ENCODE measurements at regions not wholly inside any gene's neighbourhood (a gene's known extent, or its start where the extent isn't known, plus 50 kb on each side); places are given as distances from the start of the nearest gene placed in this dataset.

- H3K9me3 ChIP-seq: no peaks in the 10 kb centered on the region
- 31% methylated on average over 4 of the region's 4 CpGs for WGBS (ENCODE audit: low lambda C conversion rate)
- ChIA-PET CTCF (no interaction called here), POLR2A (no interaction called here)
- no peak overlapping the region for H3K27ac ChIP-seq (ENCODE audit: low read depth in 2 of 2, low read length in 1 of 2)
- H4K20me1 ChIP-seq (ENCODE audit: insufficient read depth): no peaks in the 10 kb centered on the region
- no peaks in the 10 kb centered on the region for H3F3A ChIP-seq (replicated peaks; ENCODE audit: insufficient read depth)
- H3K36me3 ChIP-seq (replicated peaks in 1 of 2; ENCODE audit: control insufficient read depth in 1 of 2, insufficient read depth in 2 of 2, low read length in 1 of 2): no peaks in the 10 kb centered on the region
- H3K4me2 ChIP-seq: no peak overlapping the region
- no peaks in the 10 kb centered on the region for H3K9me2 ChIP-seq
- H3K9ac ChIP-seq: no peak overlapping the region
- H3K79me2 ChIP-seq (ENCODE audit: insufficient read depth): no peaks in the 10 kb centered on the region
- H3K27me3 ChIP-seq (ENCODE audit: insufficient read depth): no peaks in the 10 kb centered on the region
- TF ChIP-seq, protein P1, sequence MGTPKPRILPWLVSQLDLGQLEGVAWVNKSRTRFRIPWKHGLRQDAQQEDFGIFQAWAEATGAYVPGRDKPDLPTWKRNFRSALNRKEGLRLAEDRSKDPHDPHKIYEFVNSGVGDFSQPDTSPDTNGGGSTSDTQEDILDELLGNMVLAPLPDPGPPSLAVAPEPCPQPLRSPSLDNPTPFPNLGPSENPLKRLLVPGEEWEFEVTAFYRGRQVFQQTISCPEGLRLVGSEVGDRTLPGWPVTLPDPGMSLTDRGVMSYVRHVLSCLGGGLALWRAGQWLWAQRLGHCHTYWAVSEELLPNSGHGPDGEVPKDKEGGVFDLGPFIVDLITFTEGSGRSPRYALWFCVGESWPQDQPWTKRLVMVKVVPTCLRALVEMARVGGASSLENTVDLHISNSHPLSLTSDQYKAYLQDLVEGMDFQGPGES (IDR thresholded peaks at IDR 0.05; ENCODE audit: low read depth, low read length): no peak
- TF ChIP-seq RFX5 (IDR thresholded peaks at IDR 0.05; ENCODE audit: low read length) (no peak), EZH2phosphoT487 (IDR thresholded peaks at IDR 0.05; ENCODE audit: borderline replicate concordance, low read depth) (no peak), NFIC (IDR thresholded peaks at IDR 0.05; ENCODE audit: borderline replicate concordance) (no peak), GABPA (IDR thresholded peaks at IDR 0.05; ENCODE audit: low read depth) (no peak), SIN3A (IDR thresholded peaks at IDR 0.05; ENCODE audit: borderline replicate concordance, low read depth, low read length) (no peak), CHD2 (IDR thresholded peaks at IDR 0.05; ENCODE audit: low read length, partially characterized antibody) (no peak), TCF12 (IDR thresholded peaks at IDR 0.05) (no peak)
- TF ChIP-seq, protein P2, sequence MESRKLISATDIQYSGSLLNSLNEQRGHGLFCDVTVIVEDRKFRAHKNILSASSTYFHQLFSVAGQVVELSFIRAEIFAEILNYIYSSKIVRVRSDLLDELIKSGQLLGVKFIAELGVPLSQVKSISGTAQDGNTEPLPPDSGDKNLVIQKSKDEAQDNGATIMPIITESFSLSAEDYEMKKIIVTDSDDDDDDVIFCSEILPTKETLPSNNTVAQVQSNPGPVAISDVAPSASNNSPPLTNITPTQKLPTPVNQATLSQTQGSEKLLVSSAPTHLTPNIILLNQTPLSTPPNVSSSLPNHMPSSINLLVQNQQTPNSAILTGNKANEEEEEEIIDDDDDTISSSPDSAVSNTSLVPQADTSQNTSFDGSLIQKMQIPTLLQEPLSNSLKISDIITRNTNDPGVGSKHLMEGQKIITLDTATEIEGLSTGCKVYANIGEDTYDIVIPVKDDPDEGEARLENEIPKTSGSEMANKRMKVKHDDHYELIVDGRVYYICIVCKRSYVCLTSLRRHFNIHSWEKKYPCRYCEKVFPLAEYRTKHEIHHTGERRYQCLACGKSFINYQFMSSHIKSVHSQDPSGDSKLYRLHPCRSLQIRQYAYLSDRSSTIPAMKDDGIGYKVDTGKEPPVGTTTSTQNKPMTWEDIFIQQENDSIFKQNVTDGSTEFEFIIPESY (IDR thresholded peaks at IDR 0.05; ENCODE audit: borderline replicate concordance, low read depth): no peak
- no peak overlapping the region for H3K4me3 ChIP-seq (ENCODE audit: low read depth in 2 of 2, low read length in 1 of 2)
- no peak for DNase-seq
- H3K4me1 ChIP-seq (ENCODE audit: control insufficient read depth in 1 of 2, insufficient read depth in 2 of 2, low read depth in 1 of 2, low read length in 1 of 2): no peaks in the 10 kb centered on the region
- no peak overlapping the region for H2AFZ ChIP-seq (ENCODE audit: low read depth)
Observed at GRCh38 chr1:95497566-95497965, 263.6 kb downstream of the RWDD3 start.

- H3K9me2 ChIP-seq: no peaks in the 10 kb centered on the region
- no peaks in the 10 kb centered on the region for H3K36me3 ChIP-seq (replicated peaks in 1 of 2; ENCODE audit: control insufficient read depth in 1 of 2, insufficient read depth in 2 of 2, low read length in 1 of 2)
- no peak overlapping the region for H2AFZ ChIP-seq (ENCODE audit: low read depth)
- no peak overlapping the region for H3K4me3 ChIP-seq (ENCODE audit: low read depth in 2 of 2, low read length in 1 of 2)
- no peaks in the 10 kb centered on the region for H3K27me3 ChIP-seq (ENCODE audit: insufficient read depth)
- no peaks in the 10 kb centered on the region for H3K9me3 ChIP-seq
- 35% methylated on average over 9 of the region's 9 CpGs for WGBS (ENCODE audit: low lambda C conversion rate)
- no peak for DNase-seq
- H4K20me1 ChIP-seq (ENCODE audit: insufficient read depth): no peaks in the 10 kb centered on the region
- no peak for TF ChIP-seq USF2 (IDR thresholded peaks at IDR 0.05; ENCODE audit: borderline replicate concordance, low read depth, low read length)
- TF ChIP-seq GATA2 (CRISPR knock-in tag; IDR thresholded peaks at IDR 0.05): no peak
- TF ChIP-seq GABPA (IDR thresholded peaks at IDR 0.05; ENCODE audit: low read depth): no peak
- no peak overlapping the region; a peak in 1 of 4 replicates for H3K27ac ChIP-seq (ENCODE audit: low read depth in 2 of 2, low read length in 1 of 2)
- no peaks in the 10 kb centered on the region; a peak in 1 of 4 replicates for H3K4me1 ChIP-seq (ENCODE audit: control insufficient read depth in 1 of 2, insufficient read depth in 2 of 2, low read depth in 1 of 2, low read length in 1 of 2)
- no peaks in the 10 kb centered on the region for H3K79me2 ChIP-seq (ENCODE audit: insufficient read depth)
- no peak overlapping the region for H3K9ac ChIP-seq
- ChIA-PET POLR2A (no interaction called here), CTCF (interaction anchor here (1.3 kb wide), 1 partner anchor 23 kb away, joined by 3 read pairs; no protein-coding TSS in a partner anchor)
- no peaks in the 10 kb centered on the region for H3F3A ChIP-seq (replicated peaks; ENCODE audit: insufficient read depth)
- no peak overlapping the region for H3K4me2 ChIP-seq
Observed at GRCh38 chr1:95503278-95504030, 269.4 kb downstream of the RWDD3 start.

All from SK-N-SH (cell line).